ENCODE measurements at regions not wholly inside any gene's neighbourhood (a gene's known extent, or its start where the extent isn't known, plus 50 kb on each side); places are given as distances from the start of the nearest gene placed in this dataset.

GRCh38 chr3:53991240-53991639, 99.6 kb upstream of the SELENOK start:
- no peak overlapping the region for H3K4me3 ChIP-seq (replicated peaks in 1 of 3)
- TF ChIP-seq, protein P1, sequence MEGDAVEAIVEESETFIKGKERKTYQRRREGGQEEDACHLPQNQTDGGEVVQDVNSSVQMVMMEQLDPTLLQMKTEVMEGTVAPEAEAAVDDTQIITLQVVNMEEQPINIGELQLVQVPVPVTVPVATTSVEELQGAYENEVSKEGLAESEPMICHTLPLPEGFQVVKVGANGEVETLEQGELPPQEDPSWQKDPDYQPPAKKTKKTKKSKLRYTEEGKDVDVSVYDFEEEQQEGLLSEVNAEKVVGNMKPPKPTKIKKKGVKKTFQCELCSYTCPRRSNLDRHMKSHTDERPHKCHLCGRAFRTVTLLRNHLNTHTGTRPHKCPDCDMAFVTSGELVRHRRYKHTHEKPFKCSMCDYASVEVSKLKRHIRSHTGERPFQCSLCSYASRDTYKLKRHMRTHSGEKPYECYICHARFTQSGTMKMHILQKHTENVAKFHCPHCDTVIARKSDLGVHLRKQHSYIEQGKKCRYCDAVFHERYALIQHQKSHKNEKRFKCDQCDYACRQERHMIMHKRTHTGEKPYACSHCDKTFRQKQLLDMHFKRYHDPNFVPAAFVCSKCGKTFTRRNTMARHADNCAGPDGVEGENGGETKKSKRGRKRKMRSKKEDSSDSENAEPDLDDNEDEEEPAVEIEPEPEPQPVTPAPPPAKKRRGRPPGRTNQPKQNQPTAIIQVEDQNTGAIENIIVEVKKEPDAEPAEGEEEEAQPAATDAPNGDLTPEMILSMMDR (IDR thresholded peaks at IDR 0.05): no peak
- TF ChIP-seq POLR2A (IDR thresholded peaks at IDR 0.05): no peak
- 71 to 95% methylated on average over 2 of the region's 2 CpGs for WGBS, 2 donors

DNA sequence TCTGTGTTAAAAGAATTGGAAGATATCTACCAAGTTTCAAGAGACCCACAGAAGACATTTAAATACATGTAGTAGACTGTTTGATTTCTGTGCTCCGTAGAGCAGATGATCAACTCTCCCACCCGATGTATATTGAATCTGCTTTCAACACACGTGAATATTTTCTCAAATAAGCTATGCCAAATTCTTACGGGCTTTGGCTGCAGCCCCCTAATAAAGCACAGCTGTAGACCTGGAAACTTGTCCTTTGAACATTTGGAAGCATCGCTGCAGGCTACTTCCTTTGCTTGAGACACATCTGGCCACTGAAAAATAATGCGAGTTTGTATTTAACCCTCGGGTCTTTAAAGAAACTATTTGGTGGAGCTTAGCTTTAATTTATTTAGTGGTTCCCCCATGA, 98.3 kb upstream of the SELENOK start:
- no peak for TF ChIP-seq POLR2A (IDR thresholded peaks at IDR 0.05)
- TF ChIP-seq, protein P1 (IDR thresholded peaks at IDR 0.05): no peak
- DNase-seq: no peak
- Histone ChIP-seq H3K4me3 (replicated peaks in 1 of 3) (no peak overlapping the region), H3K27ac (no peak overlapping the region), H3K9me3 (no peaks in the 10 kb centered on the region), H3K36me3 (no peaks in the 10 kb centered on the region), H3K4me1 (no peaks in the 10 kb centered on the region), H3K27me3 (no peaks in the 10 kb centered on the region)
- intact Hi-C loops (cut with DNase I): no loop called here
- WGBS, 2 donors: 68 to 71% methylated on average over 7 of the region's 7 CpGs

More at GRCh38 chr3:53991240-53991639, 99.6 kb upstream of the SELENOK start:
- H3K4me1 ChIP-seq: no peaks in the 10 kb centered on the region
- H3K27me3 ChIP-seq: no peaks in the 10 kb centered on the region
- no peak for DNase-seq
- H3K9me3 ChIP-seq: no peaks in the 10 kb centered on the region
- no peaks in the 10 kb centered on the region for H3K36me3 ChIP-seq
- intact Hi-C loops (cut with DNase I): no loop called here
- H3K27ac ChIP-seq: no peak overlapping the region

DNA sequence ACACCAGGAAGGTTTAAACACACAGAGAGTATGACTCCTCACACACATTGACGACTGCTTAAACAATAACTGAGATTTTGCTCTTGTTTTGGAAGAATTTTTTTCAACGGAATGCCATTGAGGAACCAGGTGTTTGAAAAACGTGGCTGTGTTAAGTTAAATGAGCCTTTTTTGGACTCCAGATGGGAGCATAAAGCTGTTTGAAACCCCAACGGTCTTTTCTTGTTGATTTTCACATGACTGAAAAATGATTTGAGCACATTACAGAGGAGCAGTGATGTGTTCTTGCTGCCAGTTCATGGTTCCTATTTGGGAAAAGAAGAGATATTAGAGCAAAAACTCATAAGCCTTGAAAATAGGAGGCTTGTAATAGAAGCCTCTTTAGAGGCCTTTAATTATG, 97.8 kb upstream of the SELENOK start:
- Histone ChIP-seq H3K4me1 (no peaks in the 10 kb centered on the region), H3K4me3 (replicated peaks in 1 of 3) (no peak overlapping the region), H3K27me3 (no peaks in the 10 kb centered on the region), H3K9me3 (no peaks in the 10 kb centered on the region), H3K27ac (no peak overlapping the region), H3K36me3 (no peaks in the 10 kb centered on the region)
- intact Hi-C loops (cut with DNase I): no loop called here
- 68 to 72% methylated on average over 4 of the region's 4 CpGs for WGBS, 2 donors
- DNase-seq: no peak
- TF ChIP-seq POLR2A (IDR thresholded peaks at IDR 0.05): no peak
- TF ChIP-seq, protein P1 (IDR thresholded peaks at IDR 0.05): no peak

DNA sequence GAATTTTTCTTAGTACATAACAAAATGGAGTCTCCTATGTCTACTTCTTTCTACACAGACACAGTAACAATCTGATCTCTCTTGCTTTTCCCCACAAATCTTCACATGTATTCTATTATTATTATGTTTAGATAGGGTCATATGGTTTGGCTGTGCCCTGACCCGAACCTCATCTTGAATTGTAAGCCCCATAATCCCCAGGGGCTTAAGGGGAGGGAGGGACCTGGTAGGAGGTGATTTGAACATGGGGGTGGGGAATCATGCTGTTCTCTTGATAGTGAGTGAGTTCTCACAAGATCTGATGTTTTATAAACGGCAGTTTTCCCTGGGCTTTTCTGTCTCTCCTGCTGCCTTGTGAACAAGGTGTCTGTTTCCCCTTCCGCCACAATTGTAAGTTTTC, 86.7 kb upstream of the SELENOK start:
- no peaks in the 10 kb centered on the region for H3K9me3 ChIP-seq
- no peak for DNase-seq
- 36 to 38% methylated on average over 3 of the region's 3 CpGs for WGBS, 2 donors
- H3K36me3 ChIP-seq: no peaks in the 10 kb centered on the region
- no peak overlapping the region for H3K27ac ChIP-seq
- no peaks in the 10 kb centered on the region for H3K27me3 ChIP-seq
- TF ChIP-seq POLR2A (IDR thresholded peaks at IDR 0.05): no peak
- TF ChIP-seq, protein P1 (IDR thresholded peaks at IDR 0.05): no peak
- H3K4me3 ChIP-seq (replicated peaks in 1 of 3): no peak overlapping the region
- intact Hi-C loops (cut with DNase I): no loop called here
- H3K4me1 ChIP-seq: no peaks in the 10 kb centered on the region

GRCh38 chr3:53975382-53975781, 83.7 kb upstream of the SELENOK start:
- no peak for DNase-seq
- 93 to 97% methylated on average over 2 of the region's 2 CpGs for WGBS, 2 donors
- H3K4me3 ChIP-seq (replicated peaks in 1 of 3): no peak overlapping the region
- H3K27me3 ChIP-seq: no peaks in the 10 kb centered on the region
- H3K27ac ChIP-seq: no peak overlapping the region
- TF ChIP-seq, protein P1 (IDR thresholded peaks at IDR 0.05): no peak
- TF ChIP-seq POLR2A (IDR thresholded peaks at IDR 0.05): no peak
- H3K36me3 ChIP-seq: no peaks in the 10 kb centered on the region
- intact Hi-C loops (cut with DNase I): no loop called here
- no peaks in the 10 kb centered on the region for H3K9me3 ChIP-seq
- no peaks in the 10 kb centered on the region for H3K4me1 ChIP-seq

Measured in thyroid gland (tissue), 4 donors.